Right lobe of liver (tissue), 6 donors: ENCODE measurements at regions not wholly inside any gene's neighbourhood (a gene's known extent, or its start where the extent isn't known, plus 50 kb on each side); places are given as distances from the start of the nearest gene placed in this dataset.

ENCODE experiments used
- ATAC-seq, 4 donors: fragments of 200-7000 bp; cut with Tn5 transposase; one replicate each; pipeline ENCODE4 v1.9.1; 2020; ENCODE audit warnings: mild to moderate bottlenecking in 4 of 4, moderate library complexity in 4 of 4
- DNase-seq, 3 donors: peaks; one replicate each; pipeline ENCODE4 v3.0.0-alpha.2; 2020
- H3K27ac ChIP-seq, 3 donors: fragments of 200-600 bp; one replicate each; pipeline ENCODE4 v1.8.0; 2022
- H3K27me3 ChIP-seq, 2 donors: fragments of 200-600 bp; one replicate each; pipeline ENCODE4 v1.8.0; 2022
- H3K36me3 ChIP-seq, 4 donors: fragments of 200-600 bp; sonication (generic) in 1 of 4; one replicate each; pipeline versions ENCODE4 v1.5.1 to v1.8.0; 2017 to 2022; ENCODE audit warnings: control low read depth in 1 of 4
- H3K4me1 ChIP-seq, 4 donors: fragments of 200-600 bp; sonication (generic) in 1 of 4; one replicate each; pipeline versions ENCODE4 v1.5.1 to v1.8.0; 2017 to 2022; ENCODE audit warnings: control low read depth in 1 of 4
- H3K4me3 ChIP-seq, 3 donors: fragments of 200-600 bp; one replicate each; pipeline ENCODE4 v1.8.0; 2022
- H3K9me3 ChIP-seq, 4 donors: fragments of 200-600 bp; sonication (generic) in 1 of 4; one replicate each; pipeline versions ENCODE4 v1.5.1 to v1.8.0; 2017 to 2022; ENCODE audit warnings: control low read depth in 1 of 4
- CTCF ChIP-seq, 4 donors: fragments of 200-600 bp in 3 of 4; fragments of 450-650 bp in 1 of 4; IDR thresholded peaks; one replicate each; pipeline versions ENCODE4 v1.5.1 to v1.8.0; 2016 to 2022; ENCODE audit warnings: antibody characterized with exemption in 4 of 4, mild to moderate bottlenecking in 2 of 4
- POLR2A ChIP-seq: fragments of 450-650 bp; IDR thresholded peaks from one replicate; pipeline ENCODE4 v1.6.1; 2017; ENCODE audit warnings: antibody characterized with exemption, mild to moderate bottlenecking
- WGBS: methylation state at CpG from one replicate; pipeline ENCODE4 v1.1.6; 2018; ENCODE audit warnings: low coverage, low lambda C conversion rate; ENCODE audit not compliant: insufficient coverage; ENCODE audit errors: missing lambda C conversion rate; 5-methylcytosine and 5-hydroxymethylcytosine counted together
- intact Hi-C, 2 donors: fragments of 100-400 bp; cut with DNase I; formaldehyde crosslinking; loops; one replicate each; pipeline versions ENCODE4 v1.11.2 to v1.14.1; 2022
- donor health status: DM: no; HTN: yes; CAD: no.
- donor health status: DM: no; HTN: no; CAD: no.
- donor health status: DM: no; HTN: no; CAD: no.
- donor health status: DM: no; HTN: yes; CAD: no.
- donor health status: DM: no; HTN: yes; CAD: no.

GRCh38 chr1:95742591-95743089, 508.6 kb downstream of the RWDD3 start:
- 0% methylated on average over 1 of the region's 3 CpGs for WGBS
- no peak overlapping the region for H3K4me3 ChIP-seq
- no peaks in the 10 kb centered on the region for H3K27me3 ChIP-seq
- H3K36me3 ChIP-seq: no peaks in the 10 kb centered on the region
- no peaks in the 10 kb centered on the region for H3K4me1 ChIP-seq
- TF ChIP-seq CTCF (IDR thresholded peaks at IDR 0.05) (no peak), POLR2A (no peak)
- no peak overlapping the region for H3K27ac ChIP-seq
- DNase-seq (no peak), ATAC-seq (no peak)
- intact Hi-C loops: no loop called here
- peaks cover 0 to 5% (median 0%) of the 10 kb centered on the region in 4 donors for H3K9me3 ChIP-seq

GRCh38 chr1:95744731-95745130, 510.7 kb downstream of the RWDD3 start:
- ATAC-seq: no peak
- intact Hi-C loops: no loop called here
- 25% methylated on average over 2 of the region's 2 CpGs for WGBS

GRCh38 chr1:95752515-95753381, 518.7 kb downstream of the RWDD3 start:
- ATAC-seq: peak in 1 of 4 donors; percentile 13
- H3K4me1 ChIP-seq: no peaks in the 10 kb centered on the region

More at GRCh38 chr1:95744731-95745130, 510.7 kb downstream of the RWDD3 start:
- Histone ChIP-seq H3K9me3 (no peaks in the 10 kb centered on the region), H3K27ac (no peak overlapping the region), H3K4me1 (no peaks in the 10 kb centered on the region), H3K27me3 (no peaks in the 10 kb centered on the region), H3K4me3 (no peak overlapping the region), H3K36me3 (no peaks in the 10 kb centered on the region)
- TF ChIP-seq POLR2A: no peak
- no peak for TF ChIP-seq CTCF (IDR thresholded peaks at IDR 0.05)
- DNase-seq: no peak

GRCh38 chr1:95753382-95754016, 519.5 kb downstream of the RWDD3 start:
- no peaks in the 10 kb centered on the region for H3K36me3 ChIP-seq
- TF ChIP-seq CTCF (IDR thresholded peaks at IDR 0.05): no peak
- TF ChIP-seq POLR2A: no peak
- no peaks in the 10 kb centered on the region for H3K4me1 ChIP-seq
- 100% methylated on average over 2 of the region's 12 CpGs for WGBS
- H3K4me3 ChIP-seq: no peak overlapping the region
- no peak for DNase-seq
- no peak overlapping the region for H3K27ac ChIP-seq
- no peaks in the 10 kb centered on the region for H3K27me3 ChIP-seq
- intact Hi-C loops: no loop called here
- peak in 1 of 4 donors; percentile 18 for ATAC-seq
- H3K9me3 ChIP-seq: peaks cover 0 to 3% (median 0%) of the 10 kb centered on the region in 4 donors

More at GRCh38 chr1:95752515-95753381, 518.7 kb downstream of the RWDD3 start:
- no peaks in the 10 kb centered on the region for H3K9me3 ChIP-seq
- no peak overlapping the region for H3K4me3 ChIP-seq
- no peak overlapping the region for H3K27ac ChIP-seq
- intact Hi-C loops: no loop called here
- WGBS: 88% methylated on average over 6 of the region's 26 CpGs
- H3K27me3 ChIP-seq: no peaks in the 10 kb centered on the region
- TF ChIP-seq CTCF (IDR thresholded peaks at IDR 0.05) (no peak), POLR2A (no peak)
- H3K36me3 ChIP-seq: no peaks in the 10 kb centered on the region
- DNase-seq: no peak
